ENCODE measurements at regions not wholly inside any gene's neighbourhood (a gene's known extent, or its start where the extent isn't known, plus 50 kb on each side); places are given as distances from the start of the nearest gene placed in this dataset.
A peak's percentile ranks its signal among the peaks of the same experiment; 100 is the strongest.

DNA sequence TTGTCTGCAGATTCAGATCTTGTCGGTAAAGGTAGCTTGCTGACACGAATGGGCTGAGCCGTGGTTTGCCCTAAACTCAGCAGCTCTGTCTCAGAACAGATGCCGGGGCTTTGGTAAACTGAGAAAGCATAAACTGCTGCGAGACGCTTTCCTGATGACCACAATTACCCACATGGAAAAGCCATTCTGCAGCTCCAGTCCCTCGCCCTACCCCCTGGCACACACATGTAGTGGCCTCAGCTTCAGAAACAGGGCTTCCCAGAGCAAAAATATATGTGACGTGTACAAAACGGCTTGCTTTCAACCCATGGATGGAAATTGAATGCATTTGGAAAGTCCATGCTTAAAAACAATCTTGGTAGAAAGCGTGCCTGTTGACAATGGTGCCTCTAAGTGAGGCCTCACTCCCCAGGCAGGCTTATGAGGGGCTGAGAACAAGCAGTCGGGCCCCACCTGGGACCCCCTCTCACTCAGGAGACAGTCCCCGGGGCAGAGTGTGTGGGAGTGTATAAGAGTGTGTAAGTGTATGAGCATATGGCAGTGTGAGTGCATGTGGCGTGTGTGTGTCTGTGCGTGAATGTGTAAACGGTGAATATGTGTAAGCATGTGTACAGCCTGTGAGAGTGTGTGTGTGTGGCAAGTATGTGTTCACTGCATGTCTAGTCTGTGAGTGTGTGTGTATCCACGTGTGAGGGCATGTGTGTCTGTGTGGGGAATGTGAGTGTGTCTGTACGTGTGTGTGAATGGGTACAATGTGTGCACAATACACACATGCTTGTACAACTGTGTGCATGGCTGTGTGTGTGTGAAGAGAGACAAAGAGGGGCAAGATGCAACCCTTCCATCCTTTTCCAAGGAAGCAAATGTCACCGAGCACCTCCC, 88.2 kb upstream of the SMIM23 start:
- 88% methylated on average over 18 of the region's 18 CpGs for WGBS
- no peaks in the 10 kb centered on the region for H3K4me1 ChIP-seq
- H3K27ac ChIP-seq, result no peak overlapping the region
- peaks cover 2% of the 10 kb centered on the region for H3K27me3 ChIP-seq
- H3K36me3 ChIP-seq, result no peaks in the 10 kb centered on the region
- TF ChIP-seq POLR2AphosphoS5 (IDR thresholded peaks at IDR 0.05), result no peak
- TF ChIP-seq, protein P1, sequence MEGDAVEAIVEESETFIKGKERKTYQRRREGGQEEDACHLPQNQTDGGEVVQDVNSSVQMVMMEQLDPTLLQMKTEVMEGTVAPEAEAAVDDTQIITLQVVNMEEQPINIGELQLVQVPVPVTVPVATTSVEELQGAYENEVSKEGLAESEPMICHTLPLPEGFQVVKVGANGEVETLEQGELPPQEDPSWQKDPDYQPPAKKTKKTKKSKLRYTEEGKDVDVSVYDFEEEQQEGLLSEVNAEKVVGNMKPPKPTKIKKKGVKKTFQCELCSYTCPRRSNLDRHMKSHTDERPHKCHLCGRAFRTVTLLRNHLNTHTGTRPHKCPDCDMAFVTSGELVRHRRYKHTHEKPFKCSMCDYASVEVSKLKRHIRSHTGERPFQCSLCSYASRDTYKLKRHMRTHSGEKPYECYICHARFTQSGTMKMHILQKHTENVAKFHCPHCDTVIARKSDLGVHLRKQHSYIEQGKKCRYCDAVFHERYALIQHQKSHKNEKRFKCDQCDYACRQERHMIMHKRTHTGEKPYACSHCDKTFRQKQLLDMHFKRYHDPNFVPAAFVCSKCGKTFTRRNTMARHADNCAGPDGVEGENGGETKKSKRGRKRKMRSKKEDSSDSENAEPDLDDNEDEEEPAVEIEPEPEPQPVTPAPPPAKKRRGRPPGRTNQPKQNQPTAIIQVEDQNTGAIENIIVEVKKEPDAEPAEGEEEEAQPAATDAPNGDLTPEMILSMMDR (IDR thresholded peaks at IDR 0.05), result no peak
- TF ChIP-seq EP300 (IDR thresholded peaks at IDR 0.05), result no peak
- TF ChIP-seq POLR2A (IDR thresholded peaks at IDR 0.05), result no peak
- H3K4me3 ChIP-seq, result no peak overlapping the region
- DNase-seq (ENCODE audit: low spot score in 2 of 2), result no peak
- no peaks in the 10 kb centered on the region for H3K9me3 ChIP-seq

DNA sequence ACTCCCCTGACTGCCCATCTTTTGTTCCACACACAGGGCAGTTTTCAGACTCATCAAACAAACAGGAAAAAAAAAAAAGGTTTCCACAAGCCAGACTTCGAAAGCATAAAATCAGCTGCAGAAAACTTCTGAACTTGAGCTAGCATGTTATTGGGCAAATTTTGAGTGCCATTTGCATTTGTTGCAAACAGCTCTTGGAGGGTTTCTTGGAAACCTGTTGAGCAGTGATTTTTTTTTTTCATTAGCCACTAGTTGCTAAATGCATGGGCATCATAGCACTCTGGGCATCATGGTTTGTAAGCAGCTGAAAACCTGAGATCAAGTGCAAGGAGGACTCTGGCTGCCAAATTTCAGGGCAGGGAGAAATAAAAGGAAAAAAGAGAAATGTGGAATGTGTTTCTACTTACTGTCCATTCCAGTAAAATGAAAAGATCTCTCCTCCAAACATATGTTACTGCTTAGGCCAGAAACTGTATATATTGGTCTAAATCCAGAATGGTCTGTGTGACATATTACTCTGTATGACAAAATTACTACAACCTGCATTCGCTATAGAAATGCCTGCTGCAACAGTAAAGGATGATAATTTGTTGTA, 85.2 kb upstream of the SMIM23 start:
- Histone ChIP-seq H3K27ac (no peak overlapping the region), H3K36me3 (no peaks in the 10 kb centered on the region)

DNA sequence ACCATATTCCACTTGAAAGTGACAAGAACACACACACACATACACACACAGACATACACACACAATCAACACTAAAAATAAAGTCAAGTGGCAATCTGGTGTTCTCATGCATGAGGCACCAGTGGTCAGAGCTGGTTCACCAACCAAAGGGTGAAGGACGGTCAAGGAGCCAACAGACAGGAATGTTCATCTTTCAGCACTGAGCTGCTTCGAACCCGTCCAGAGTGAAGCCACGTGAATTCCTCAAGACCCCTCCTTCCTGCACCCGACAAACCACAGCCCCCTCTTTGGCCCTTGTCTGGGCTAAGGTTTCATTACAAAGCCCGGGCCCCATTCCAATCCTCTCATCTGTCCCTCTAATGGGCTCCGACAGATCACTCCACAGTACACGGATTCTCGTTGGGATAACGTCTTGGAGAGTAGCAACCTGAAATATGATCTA, 84.5 kb upstream of the SMIM23 start:
- H3K36me3 ChIP-seq, result no peaks in the 10 kb centered on the region
- TF ChIP-seq POLR2A (IDR thresholded peaks at IDR 0.05) (no peak), EP300 (IDR thresholded peaks at IDR 0.05) (no peak), POLR2AphosphoS5 (IDR thresholded peaks at IDR 0.05) (no peak)
- TF ChIP-seq, protein P1 (IDR thresholded peaks at IDR 0.05), result no peak
- H3K4me1 ChIP-seq, result no peaks in the 10 kb centered on the region
- no peaks in the 10 kb centered on the region for H3K9me3 ChIP-seq
- no peak overlapping the region for H3K27ac ChIP-seq
- no peak overlapping the region for H3K4me3 ChIP-seq
- H3K27me3 ChIP-seq, result peaks cover 15% of the 10 kb centered on the region
- peak in 1 of 2 donors; percentile 53 for DNase-seq (ENCODE audit: low spot score in 2 of 2)
- WGBS, result 76% methylated on average over 10 of the region's 10 CpGs

More for the DNA sequence above, 85.2 kb upstream of the SMIM23 start:
- TF ChIP-seq POLR2A (IDR thresholded peaks at IDR 0.05) (no peak), POLR2AphosphoS5 (IDR thresholded peaks at IDR 0.05) (no peak), EP300 (IDR thresholded peaks at IDR 0.05) (no peak)
- TF ChIP-seq, protein P1 (IDR thresholded peaks at IDR 0.05), result no peak
- 69% methylated on average over 2 of the region's 2 CpGs for WGBS
- no peak overlapping the region for H3K4me3 ChIP-seq
- H3K4me1 ChIP-seq, result no peaks in the 10 kb centered on the region
- H3K27me3 ChIP-seq, result peaks cover 15% of the 10 kb centered on the region
- DNase-seq (ENCODE audit: low spot score in 2 of 2), result peak in 1 of 2 donors; percentile 20
- H3K9me3 ChIP-seq, result no peaks in the 10 kb centered on the region

DNA sequence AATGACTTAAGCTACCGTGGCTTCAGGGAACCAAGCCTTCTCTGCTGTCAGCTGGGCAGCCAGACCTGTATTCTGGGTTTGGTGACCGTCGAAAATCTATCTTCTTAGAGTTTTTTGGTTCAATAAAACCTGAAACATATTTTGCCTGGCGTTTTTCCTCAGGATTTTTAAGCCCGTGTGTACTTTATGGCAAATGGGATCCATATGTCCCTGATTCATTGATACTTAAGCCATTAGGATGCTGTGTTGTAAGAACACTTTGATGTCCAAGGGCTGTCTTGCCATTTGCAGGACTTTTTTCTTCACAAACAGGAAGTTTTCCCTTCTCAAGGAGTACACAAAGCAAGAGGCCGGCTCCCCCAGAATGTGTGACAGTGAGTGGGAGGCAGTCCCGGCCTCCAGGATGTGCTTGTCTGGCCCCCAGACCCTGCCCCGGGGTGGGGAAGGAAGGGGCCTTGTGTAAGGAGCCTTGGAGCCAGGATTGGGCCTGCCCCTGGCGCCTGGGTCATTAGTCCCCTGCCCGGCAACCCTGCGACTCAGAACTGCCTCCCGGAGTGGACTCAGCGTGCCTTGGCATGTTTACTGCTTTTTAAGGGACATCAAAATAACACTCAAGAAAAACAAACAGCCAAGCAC, 83.4 kb upstream of the SMIM23 start:
- TF ChIP-seq POLR2AphosphoS5 (IDR thresholded peaks at IDR 0.05) (no peak), EP300 (IDR thresholded peaks at IDR 0.05) (no peak), POLR2A (IDR thresholded peaks at IDR 0.05) (no peak)
- TF ChIP-seq, protein P1 (IDR thresholded peaks at IDR 0.05), result no peak
- no peak overlapping the region for H3K4me3 ChIP-seq
- H3K27me3 ChIP-seq, result peaks cover 15% of the 10 kb centered on the region
- H3K36me3 ChIP-seq, result no peaks in the 10 kb centered on the region
- H3K27ac ChIP-seq, result no peak overlapping the region
- no peaks in the 10 kb centered on the region for H3K4me1 ChIP-seq
- no peaks in the 10 kb centered on the region for H3K9me3 ChIP-seq
- WGBS, result 78% methylated on average over 13 of the region's 13 CpGs
- DNase-seq (ENCODE audit: low spot score in 2 of 2), result peak in 1 of 2 donors; percentile 71

DNA sequence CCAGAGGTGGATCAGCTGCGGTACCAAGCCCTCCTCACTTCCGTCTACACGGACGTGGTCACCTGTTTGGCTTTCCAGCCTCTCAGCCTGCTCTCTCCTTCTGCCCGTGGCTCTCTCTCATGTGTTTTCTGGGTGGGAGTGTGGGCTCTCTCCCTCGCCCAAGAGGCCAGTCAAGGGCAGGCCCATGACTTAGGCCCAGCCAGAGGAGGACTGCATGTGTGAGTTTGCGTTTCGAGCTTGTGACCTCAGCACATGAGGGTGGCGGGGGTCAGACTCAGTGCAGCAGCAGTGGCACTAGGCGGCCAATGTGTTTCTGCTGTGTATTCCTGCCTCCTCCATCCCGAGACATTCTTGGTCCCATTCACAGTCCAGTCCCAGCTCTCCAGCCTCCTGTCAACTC, 82.5 kb upstream of the SMIM23 start:
- H3K4me3 ChIP-seq, result no peak overlapping the region
- H3K9me3 ChIP-seq, result no peaks in the 10 kb centered on the region
- WGBS, result 88% methylated on average over 10 of the region's 11 CpGs
- peak in 1 of 2 donors; percentile 43 for DNase-seq (ENCODE audit: low spot score in 2 of 2)
- H3K4me1 ChIP-seq, result no peaks in the 10 kb centered on the region
- H3K27ac ChIP-seq, result no peak overlapping the region
- peaks cover 15% of the 10 kb centered on the region for H3K27me3 ChIP-seq
- TF ChIP-seq, protein P1 (IDR thresholded peaks at IDR 0.05), result no peak
- no peak for TF ChIP-seq EP300 (IDR thresholded peaks at IDR 0.05)
- no peak for TF ChIP-seq POLR2A (IDR thresholded peaks at IDR 0.05)
- no peak for TF ChIP-seq POLR2AphosphoS5 (IDR thresholded peaks at IDR 0.05)
- no peaks in the 10 kb centered on the region for H3K36me3 ChIP-seq

Measured in suprapubic skin (tissue), 4 donors.